GM23248 (cell line): ENCODE measurements at regions not wholly inside any gene's neighbourhood (a gene's known extent, or its start where the extent isn't known, plus 50 kb on each side); places are given as distances from the start of the nearest gene placed in this dataset.

ENCODE experiments used
- EZH2 ChIP-seq: fragments of 200-600 bp; sonication (generic); IDR thresholded peaks from 2 replicates; pipeline ENCODE4 v1.6.1; 2018; ENCODE audit warnings: antibody characterized with exemption, mild to moderate bottlenecking; ENCODE audit not compliant: insufficient read depth, poor library complexity, severe bottlenecking
- EZH2phosphoT487 ChIP-seq: fragments of 200-600 bp; sonication (generic); IDR thresholded peaks from 2 replicates; pipeline ENCODE4 v1.6.1; 2018; ENCODE audit warnings: antibody characterized with exemption, moderate library complexity, mild to moderate bottlenecking, low read depth; ENCODE audit not compliant: insufficient read depth

- no peak for TF ChIP-seq EZH2phosphoT487
- TF ChIP-seq EZH2 = no peak
Measured at GRCh38 chr7:21318916-21319270, 109.0 kb upstream of the SP4 start.
